Mammary epithelial cell (primary cell): ENCODE measurements at regions not wholly inside any gene's neighbourhood (a gene's known extent, or its start where the extent isn't known, plus 50 kb on each side); places are given as distances from the start of the nearest gene placed in this dataset.

Experiments used
- CTCF ChIP-seq, 2 donors: IDR thresholded peaks in 1 of 2; conservative IDR thresholded peaks in 1 of 2; 2 replicates each; pipeline ENCODE4 v1.5.1; 2011 to 2012; ENCODE audit warnings: inconsistent platforms in 2 of 2, low read length in 2 of 2, mild to moderate bottlenecking in 2 of 2, control low read depth in 1 of 2, low read depth in 1 of 2; ENCODE audit not compliant: insufficient read depth in 1 of 2; ENCODE audit errors: extremely low read depth in 1 of 2
- EZH2 ChIP-seq: IDR thresholded peaks from 2 replicates; pipeline ENCODE4 v1.6.1; 2012; ENCODE audit warnings: low read length, inconsistent platforms, borderline replicate concordance

GRCh38 chr10:63866075-63866746 is 345.0 kb downstream of the REEP3 start:
- peak; percentile 84 to 88 for TF ChIP-seq CTCF (conservative IDR thresholded peaks at IDR 0.05 in 1 of 2, IDR thresholded peaks at IDR 0.05 in 1 of 2; ENCODE audit: extremely low read depth in 1 of 2, insufficient read depth in 1 of 2, low read depth in 1 of 2, low read length in 2 of 2)
- no peak for TF ChIP-seq EZH2
